ENCODE measurements at regions not wholly inside any gene's neighbourhood (a gene's known extent, or its start where the extent isn't known, plus 50 kb on each side); places are given as distances from the start of the nearest gene placed in this dataset.

DNA sequence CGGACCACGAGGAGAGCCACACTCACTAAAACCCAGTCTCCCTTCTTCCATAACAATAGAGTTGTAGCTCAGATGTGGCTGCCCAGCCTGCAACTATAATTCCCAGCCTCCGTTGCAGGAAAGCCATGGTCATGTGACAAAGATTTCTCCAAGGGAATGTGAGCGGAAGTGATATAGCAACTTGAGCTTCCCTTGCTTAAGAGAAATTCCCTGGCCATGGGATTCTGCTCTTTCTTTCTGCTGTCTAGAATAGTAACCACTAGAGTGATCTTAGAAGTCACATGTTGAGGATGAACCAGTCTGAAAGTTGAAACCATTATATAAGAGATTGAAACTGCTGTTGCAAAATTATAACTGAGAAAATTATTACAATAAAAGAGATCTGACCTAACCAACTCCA lies 86.4 kb upstream of the MED14 start:
- no peaks in the 10 kb centered on the region for H3K9me3 Mint-ChIP-seq
- no peaks in the 10 kb centered on the region for H3K36me3 ChIP-seq (ENCODE audit: insufficient read depth, low read length)
- no peak overlapping the region for H3K27ac ChIP-seq (ENCODE audit: low read depth in 1 of 2, low read length in 2 of 2)
- no peaks in the 10 kb centered on the region for H3K27me3 Mint-ChIP-seq
- POLR2A ChIA-PET, result no interaction called here
- CTCF ChIA-PET, result no interaction called here
- no peaks in the 10 kb centered on the region for H3K4me1 Mint-ChIP-seq (ENCODE audit: low read depth)
- DNase-seq (no peak), ATAC-seq (ENCODE audit: poor library complexity) (no peak)
- H3K27ac Mint-ChIP-seq, result no peak overlapping the region
- H3K27me3 ChIP-seq (ENCODE audit: control insufficient read depth in 1 of 2, insufficient read depth in 2 of 2, low read length in 2 of 2), result no peaks in the 10 kb centered on the region
- H3K36me3 Mint-ChIP-seq (ENCODE audit: low read depth), result no peaks in the 10 kb centered on the region
- no peak overlapping the region for H3K4me3 ChIP-seq (ENCODE audit: low read length)
- H3K4me3 Mint-ChIP-seq, result no peak overlapping the region
- TF ChIP-seq, protein P1, sequence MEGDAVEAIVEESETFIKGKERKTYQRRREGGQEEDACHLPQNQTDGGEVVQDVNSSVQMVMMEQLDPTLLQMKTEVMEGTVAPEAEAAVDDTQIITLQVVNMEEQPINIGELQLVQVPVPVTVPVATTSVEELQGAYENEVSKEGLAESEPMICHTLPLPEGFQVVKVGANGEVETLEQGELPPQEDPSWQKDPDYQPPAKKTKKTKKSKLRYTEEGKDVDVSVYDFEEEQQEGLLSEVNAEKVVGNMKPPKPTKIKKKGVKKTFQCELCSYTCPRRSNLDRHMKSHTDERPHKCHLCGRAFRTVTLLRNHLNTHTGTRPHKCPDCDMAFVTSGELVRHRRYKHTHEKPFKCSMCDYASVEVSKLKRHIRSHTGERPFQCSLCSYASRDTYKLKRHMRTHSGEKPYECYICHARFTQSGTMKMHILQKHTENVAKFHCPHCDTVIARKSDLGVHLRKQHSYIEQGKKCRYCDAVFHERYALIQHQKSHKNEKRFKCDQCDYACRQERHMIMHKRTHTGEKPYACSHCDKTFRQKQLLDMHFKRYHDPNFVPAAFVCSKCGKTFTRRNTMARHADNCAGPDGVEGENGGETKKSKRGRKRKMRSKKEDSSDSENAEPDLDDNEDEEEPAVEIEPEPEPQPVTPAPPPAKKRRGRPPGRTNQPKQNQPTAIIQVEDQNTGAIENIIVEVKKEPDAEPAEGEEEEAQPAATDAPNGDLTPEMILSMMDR (IDR thresholded peaks at IDR 0.05), result no peak
- H3K9me3 ChIP-seq (ENCODE audit: control insufficient read depth in 1 of 2, insufficient read depth in 1 of 2, low read length in 2 of 2), result peaks cover 0 to 3% of the 10 kb centered on the region in 2 experiments
- no peaks in the 10 kb centered on the region for H3K4me1 ChIP-seq (ENCODE audit: insufficient read depth, low read length)
- intact Hi-C loops (cut with DNase I, micrococcal nuclease), result no loop called here

DNA sequence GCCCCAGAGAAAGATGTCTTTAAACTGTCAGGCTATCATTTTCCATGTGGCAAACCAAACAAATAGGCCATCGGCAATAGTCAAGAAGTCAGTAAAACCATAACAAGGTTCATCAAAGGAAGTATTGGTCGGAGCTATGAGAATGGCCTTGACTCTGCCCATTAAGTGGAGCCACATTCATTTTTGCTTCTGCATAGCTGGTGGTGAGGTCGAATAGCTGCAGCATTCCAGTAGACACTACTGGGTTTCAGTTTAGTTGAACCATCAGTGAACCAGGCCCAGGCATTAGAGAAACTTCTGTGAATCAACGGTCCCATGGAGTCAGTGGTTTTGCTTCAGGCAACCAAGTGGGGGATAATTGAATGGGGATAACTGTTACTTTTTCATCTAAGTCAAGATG lies 92.0 kb upstream of the MED14 start:
- peaks cover 0 to 3% of the 10 kb centered on the region in 2 experiments for H3K9me3 ChIP-seq (ENCODE audit: control insufficient read depth in 1 of 2, insufficient read depth in 1 of 2, low read length in 2 of 2)
- H3K36me3 Mint-ChIP-seq (ENCODE audit: low read depth), result no peaks in the 10 kb centered on the region
- no peaks in the 10 kb centered on the region for H3K9me3 Mint-ChIP-seq
- no peaks in the 10 kb centered on the region for H3K36me3 ChIP-seq (ENCODE audit: insufficient read depth, low read length)
- TF ChIP-seq, protein P1 (IDR thresholded peaks at IDR 0.05), result no peak
- H3K4me3 Mint-ChIP-seq, result no peak overlapping the region
- ChIA-PET CTCF (no interaction called here), POLR2A (no interaction called here)
- ATAC-seq (ENCODE audit: poor library complexity) (no peak), DNase-seq (no peak)
- H3K27ac Mint-ChIP-seq, result no peak overlapping the region
- intact Hi-C loops (cut with DNase I, micrococcal nuclease), result loop anchor here in 1 of 2 experiments (5.0 kb wide), 1 partner anchor 435 kb away; no protein-coding TSS in a partner anchor
- H3K4me1 ChIP-seq (ENCODE audit: insufficient read depth, low read length), result no peaks in the 10 kb centered on the region
- no peaks in the 10 kb centered on the region for H3K4me1 Mint-ChIP-seq (ENCODE audit: low read depth)
- H3K27me3 Mint-ChIP-seq, result no peaks in the 10 kb centered on the region
- H3K27me3 ChIP-seq (ENCODE audit: control insufficient read depth in 1 of 2, insufficient read depth in 2 of 2, low read length in 2 of 2), result no peaks in the 10 kb centered on the region
- no peak overlapping the region for H3K27ac ChIP-seq (ENCODE audit: low read depth in 1 of 2, low read length in 2 of 2)
- no peak overlapping the region for H3K4me3 ChIP-seq (ENCODE audit: low read length)

DNA sequence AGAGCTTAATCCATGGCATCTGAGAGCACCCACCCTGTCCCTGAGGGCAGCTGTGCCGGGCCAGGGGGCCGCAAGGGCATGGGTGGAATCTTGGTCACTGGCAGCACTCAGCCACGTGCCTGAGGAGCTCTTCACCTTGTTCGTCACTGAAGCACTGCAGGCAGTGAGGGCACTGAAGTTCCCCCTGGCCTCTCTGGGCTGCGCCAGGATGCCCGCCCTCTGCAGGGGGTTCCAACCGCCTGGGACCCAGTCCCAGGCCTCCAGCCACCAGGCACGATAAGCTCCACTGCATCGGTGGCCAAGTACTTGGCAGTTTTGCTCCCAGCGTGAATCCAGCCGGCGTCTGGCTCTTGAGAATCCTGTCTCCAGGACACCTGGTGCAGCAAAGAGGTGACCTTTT lies 96.4 kb upstream of the MED14 start:
- ATAC-seq (ENCODE audit: poor library complexity) (no peak), DNase-seq (no peak)
- CTCF ChIA-PET, result no interaction called here
- POLR2A ChIA-PET, result no interaction called here
- no peak overlapping the region for H3K27ac ChIP-seq (ENCODE audit: low read depth in 1 of 2, low read length in 2 of 2)
- H3K4me1 ChIP-seq (ENCODE audit: insufficient read depth, low read length), result no peaks in the 10 kb centered on the region
- no peaks in the 10 kb centered on the region for H3K9me3 ChIP-seq (ENCODE audit: control insufficient read depth in 1 of 2, insufficient read depth in 1 of 2, low read length in 2 of 2)
- H3K4me3 ChIP-seq (ENCODE audit: low read length), result no peak overlapping the region
- Mint-ChIP-seq H3K36me3 (ENCODE audit: low read depth) (no peaks in the 10 kb centered on the region), H3K4me1 (ENCODE audit: low read depth) (no peaks in the 10 kb centered on the region), H3K27ac (no peak overlapping the region), H3K9me3 (no peaks in the 10 kb centered on the region), H3K27me3 (no peaks in the 10 kb centered on the region), H3K4me3 (no peak overlapping the region)
- no peaks in the 10 kb centered on the region for H3K27me3 ChIP-seq (ENCODE audit: control insufficient read depth in 1 of 2, insufficient read depth in 2 of 2, low read length in 2 of 2)
- TF ChIP-seq, protein P1 (IDR thresholded peaks at IDR 0.05), result no peak
- H3K36me3 ChIP-seq (ENCODE audit: insufficient read depth, low read length), result no peaks in the 10 kb centered on the region
- intact Hi-C loops (cut with DNase I, micrococcal nuclease), result no loop called here
